GM19438 (cell line): ENCODE measurements at regions not wholly inside any gene's neighbourhood (a gene's known extent, or its start where the extent isn't known, plus 50 kb on each side); places are given as distances from the start of the nearest gene placed in this dataset.

Source experiments
- ATAC-seq: cut with Tn5 transposase; IDR thresholded peaks from one replicate; pipeline ENCODE4 v1.9.1; 2021; ENCODE audit warnings: low read depth; ENCODE audit not compliant: unreplicated experiment

DNA sequence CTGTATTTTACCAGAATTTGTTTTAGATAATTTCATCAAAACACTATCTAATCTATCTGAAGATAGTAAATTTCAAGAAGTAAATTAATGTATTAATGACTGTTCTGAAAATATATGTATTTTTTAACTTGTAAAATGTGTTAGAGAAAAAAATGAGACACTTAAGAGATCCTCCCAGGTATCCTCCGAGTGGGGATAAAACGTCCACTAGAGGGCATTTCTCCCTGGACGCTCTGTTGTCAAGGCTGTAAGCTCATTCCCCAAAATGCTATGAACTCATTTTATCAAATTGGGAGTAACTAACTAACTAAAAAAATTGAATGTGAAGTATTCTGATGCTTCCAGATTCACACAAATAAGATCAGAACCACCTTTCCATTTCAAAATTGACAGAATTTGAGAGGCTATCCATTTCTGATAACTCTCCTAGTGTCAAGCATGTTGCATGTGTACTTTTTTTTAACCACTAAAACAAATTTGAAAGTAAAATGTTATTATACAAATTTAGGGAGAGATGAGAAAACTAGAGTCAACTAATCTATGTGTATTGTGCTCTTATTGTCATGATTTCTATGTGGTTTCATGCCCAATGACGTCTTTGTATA is 337.3 kb upstream of the HS3ST1 start:
- ATAC-seq = peak; percentile 64

DNA sequence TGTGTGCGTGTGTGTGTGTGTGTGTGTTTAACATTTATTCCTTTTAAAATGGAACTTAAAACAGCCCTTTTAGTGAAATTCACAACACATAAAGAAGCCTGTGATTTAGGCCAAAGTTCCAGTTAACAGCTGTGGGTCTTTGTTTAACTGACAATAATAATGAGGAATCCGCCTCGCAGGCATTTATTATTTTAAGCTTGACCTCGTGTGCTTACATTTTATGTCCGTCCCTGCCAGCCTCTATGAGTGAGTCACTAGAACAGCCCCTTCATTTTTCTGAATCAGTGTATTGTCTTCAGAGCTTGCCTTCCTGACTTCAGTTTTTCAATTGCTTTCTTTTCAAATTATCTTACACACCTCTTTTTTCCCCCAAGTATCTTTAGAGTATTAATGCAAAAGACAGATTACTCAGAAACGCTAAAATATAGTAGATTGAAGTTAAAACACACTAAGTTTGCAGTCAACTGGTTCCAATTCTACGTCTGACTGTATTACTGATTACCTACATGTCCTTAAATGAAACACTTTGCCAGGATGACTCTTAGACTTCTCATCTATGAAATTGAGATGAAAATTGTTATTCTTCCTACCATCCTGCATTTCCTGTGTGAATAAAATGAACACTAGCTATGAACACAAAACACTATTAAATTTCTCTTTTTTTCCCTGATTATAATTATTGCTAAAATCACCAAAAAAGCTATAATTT is 319.6 kb upstream of the HS3ST1 start:
- no peak for ATAC-seq

DNA sequence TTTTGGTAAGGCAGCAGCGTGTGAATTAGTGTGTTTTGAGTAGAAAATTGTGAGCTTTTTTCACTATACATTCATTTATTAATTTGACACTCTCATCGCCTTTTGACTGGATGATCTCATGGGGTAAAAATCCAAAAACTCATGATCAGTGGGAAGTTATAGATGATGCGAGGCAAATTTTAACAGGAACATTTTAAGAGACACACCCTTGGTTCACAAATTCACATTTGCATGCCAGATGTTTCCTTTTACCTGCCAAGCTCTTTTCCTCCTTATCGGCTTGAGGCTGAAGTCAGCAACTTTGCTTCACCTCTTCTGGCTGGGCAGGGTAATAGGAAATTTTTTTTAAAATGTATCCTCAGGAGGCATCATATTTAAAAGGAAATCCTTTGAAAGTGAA is 318.0 kb upstream of the HS3ST1 start:
- ATAC-seq = no peak

DNA sequence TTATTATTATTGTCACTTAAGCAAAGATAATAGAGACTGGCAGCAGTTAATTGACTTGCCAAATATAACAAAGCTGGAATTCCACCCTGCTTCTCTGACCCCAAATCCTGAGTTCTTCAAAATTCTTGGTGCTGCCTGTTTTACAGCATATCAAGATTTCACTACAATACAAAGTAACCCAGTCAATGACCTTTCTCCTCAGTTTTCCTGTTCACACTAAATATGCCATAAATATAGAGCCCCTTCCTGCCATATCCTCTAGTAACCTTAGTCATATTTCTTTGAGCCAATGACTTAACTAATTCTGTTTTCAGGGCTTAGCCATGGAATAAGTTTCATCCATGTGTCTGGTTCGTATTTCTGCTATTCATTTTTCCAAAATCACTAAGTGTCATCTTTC is 315.3 kb upstream of the HS3ST1 start:
- ATAC-seq = no peak

DNA sequence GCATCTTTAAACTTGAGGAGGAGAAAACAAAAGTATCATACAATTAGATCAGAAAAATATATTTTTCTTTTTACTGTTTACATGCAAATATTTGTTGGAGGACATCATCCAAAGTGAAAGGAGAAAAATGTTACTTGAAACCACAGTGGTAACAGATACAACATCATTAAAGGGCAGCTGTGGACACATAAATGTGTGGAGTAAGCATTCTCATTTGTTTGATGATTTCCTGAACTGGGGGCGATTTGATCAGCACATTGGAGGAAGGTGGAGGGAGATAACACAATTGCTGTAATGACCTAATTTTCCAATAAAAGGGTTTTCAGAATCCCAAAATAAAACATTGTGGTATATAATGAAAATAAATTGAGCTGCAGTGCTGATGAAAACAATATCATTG is 314.5 kb upstream of the HS3ST1 start:
- ATAC-seq = no peak

DNA sequence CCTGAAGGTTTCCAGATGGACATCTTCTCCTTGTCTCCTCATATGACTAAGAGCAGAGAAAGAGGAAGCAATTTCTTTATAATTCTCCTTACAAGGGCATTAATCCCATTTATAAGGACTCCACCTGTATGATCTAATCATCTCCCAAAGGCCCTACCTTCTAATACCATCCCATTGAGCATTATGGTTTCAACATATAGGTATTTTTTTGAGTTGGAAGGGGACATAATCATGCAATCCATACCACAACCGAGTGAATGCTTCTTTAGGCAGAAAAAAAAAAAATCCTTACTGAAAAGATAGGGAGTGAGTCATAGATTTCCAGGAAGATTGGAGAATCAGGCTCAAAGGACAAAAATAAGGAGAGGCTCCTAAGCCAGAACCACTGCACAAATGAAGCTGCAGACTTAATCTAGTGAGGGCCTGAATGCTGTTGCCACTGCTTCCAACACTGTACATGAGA is 312.5 kb upstream of the HS3ST1 start:
- no peak for ATAC-seq

DNA sequence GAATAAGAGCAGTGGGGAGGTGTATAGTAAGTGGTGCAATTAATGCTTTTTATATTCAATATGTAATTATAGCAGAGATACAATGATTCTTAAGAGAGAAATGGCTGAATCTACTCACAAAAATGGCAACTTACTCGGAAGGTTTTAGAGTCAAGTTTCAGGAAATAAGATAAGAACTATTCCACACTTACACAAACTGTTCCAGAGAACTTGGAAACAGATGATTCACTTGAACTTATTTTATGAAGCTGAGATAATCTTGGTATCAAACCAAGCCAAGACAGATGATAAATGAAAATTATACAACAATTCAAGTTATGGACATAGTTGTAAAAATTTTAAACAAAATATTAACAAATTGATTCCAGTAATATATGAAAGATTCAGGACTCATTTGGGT is 311.3 kb upstream of the HS3ST1 start:
- ATAC-seq = no peak

DNA sequence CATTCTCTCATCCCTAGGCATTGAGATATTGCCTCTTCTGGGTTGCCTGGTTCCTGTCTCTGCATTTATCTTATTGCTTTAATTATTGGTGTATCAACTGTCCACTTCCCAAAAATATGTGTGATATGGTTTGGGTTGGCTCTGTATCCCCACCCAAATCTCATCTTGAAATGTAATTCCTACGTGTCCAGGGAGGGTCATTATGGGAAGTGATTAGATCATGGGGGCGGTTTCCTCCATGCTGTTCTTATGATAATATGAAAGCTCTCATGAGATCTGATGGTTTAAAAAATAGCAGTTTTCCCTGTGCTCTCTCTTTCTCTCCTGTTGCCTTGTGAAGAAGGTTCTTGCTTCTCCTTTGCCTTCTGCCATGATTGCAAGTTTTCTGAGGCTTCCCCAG is 308.3 kb upstream of the HS3ST1 start:
- no peak for ATAC-seq

DNA sequence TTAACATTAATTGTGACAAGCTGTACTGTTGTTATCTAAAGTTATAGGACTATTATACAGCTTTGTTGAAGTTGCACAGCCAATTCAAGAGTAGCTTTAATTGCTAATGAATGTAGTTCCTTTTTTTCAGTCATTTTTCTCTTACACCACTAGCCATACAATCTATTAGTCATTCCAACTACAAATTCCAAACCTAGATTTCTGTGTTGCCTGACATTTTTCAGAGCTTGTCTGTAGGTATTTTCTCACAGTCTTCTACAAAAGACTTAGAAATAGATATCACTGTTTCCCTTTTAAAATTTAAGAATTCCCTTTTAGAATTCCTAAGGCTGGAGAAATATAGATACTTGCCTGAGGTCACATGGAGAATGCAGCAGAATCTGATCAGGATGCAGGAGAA is 307.0 kb upstream of the HS3ST1 start:
- ATAC-seq = no peak

DNA sequence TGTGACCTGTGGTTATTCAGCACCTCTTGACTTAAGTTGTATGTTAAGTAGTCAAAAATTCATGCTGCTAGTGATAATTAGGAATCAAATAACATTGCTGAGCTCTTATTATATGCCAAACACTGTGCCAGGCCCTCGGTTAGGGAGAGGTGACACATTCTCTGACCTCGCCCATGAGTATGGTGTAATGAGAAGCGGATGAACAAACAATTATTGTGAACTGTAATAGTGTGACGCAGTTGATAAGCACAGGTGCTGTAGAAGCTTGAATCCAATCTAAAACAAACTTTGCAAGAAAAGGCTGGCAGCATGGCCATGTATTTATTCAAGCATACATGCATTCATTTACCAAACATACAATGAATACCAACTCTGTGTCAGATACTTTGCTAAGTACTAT is 303.5 kb upstream of the HS3ST1 start:
- no peak for ATAC-seq

DNA sequence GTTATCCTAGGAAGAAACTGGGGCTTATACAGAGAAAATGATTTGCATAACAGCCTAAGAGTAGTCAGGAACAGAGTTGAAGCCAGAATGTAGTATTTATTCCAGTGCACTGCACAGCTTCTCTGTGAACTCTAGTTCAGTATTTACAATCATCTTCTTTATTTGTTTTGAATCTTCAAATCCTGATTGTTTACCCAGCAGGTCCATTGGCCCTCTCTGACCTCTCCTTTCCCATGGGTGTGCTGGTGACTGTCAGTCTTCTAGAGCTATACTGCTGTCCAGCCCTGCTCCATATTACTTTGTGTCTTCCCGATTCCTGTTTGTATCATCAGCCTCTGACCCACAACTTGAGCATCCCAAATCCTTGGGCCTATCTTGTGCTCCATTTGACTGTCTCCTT is 301.9 kb upstream of the HS3ST1 start:
- ATAC-seq = no peak

DNA sequence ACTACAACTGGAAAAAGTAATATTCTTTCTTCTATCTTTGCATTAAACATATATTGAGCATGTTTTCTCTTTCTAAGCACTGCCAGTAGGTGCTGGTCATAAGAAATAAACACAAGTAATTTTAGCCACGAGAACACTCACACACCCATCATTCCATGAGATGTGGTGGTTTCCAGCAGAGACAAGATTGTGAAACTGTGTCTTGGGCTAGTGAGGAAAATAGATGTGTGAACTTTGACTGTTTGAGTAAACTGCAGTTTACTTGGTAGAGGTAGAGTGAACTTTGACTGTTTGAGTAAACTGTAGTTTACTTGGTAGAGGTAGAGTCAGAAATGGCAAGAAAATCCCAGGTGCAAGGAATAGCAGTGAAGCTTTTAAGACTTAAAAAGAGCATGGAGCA is 300.9 kb upstream of the HS3ST1 start:
- ATAC-seq = no peak

DNA sequence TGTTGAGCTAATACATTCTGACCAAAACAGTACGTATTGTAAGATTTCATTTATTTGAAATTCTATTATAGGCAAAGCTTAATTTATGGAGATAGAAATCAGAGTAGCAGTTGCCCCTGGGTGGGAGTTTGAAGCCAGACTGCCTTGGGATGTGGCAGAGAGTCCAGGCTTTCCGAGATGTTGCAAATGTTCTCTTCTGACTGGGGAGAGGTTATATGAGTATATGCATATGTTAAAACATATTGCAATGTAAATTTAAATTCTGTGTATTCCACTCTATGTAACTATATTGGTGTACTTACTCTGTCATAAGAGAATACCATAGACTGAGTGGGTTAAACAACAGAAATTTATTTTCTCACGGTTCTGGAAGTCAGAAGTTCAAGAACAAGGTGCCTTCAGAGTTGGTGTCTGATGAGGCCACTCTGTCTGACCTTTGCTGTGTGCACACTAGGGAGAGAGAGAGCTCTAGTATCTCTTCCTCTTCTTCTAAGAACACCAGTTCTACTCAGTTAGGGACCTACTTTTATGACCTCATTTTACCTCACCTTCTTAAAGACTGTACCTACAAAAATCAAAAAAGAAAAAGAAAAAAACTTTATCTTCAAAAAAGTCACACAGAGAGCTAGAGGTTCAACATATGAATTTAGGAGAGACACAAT is 299.3 kb upstream of the HS3ST1 start:
- no peak for ATAC-seq

DNA sequence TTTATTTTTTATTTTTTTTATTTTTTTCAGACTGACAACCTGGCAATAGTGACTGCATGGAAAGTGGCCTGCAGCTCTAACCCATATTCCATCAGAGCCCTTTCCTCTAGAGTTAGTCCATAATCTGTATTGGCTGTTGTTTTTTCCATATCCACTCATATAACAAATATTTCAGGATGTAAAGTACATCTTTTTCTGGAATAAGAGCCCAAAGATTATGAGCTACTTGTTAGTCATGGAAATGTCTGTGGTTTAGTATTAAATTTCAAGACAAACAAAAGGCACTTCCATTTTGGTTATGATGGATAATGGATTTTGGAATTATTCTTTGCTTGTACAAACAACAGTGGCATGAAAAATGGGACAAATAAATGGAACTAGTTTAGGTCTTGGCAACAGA is 296.0 kb upstream of the HS3ST1 start:
- no peak for ATAC-seq

DNA sequence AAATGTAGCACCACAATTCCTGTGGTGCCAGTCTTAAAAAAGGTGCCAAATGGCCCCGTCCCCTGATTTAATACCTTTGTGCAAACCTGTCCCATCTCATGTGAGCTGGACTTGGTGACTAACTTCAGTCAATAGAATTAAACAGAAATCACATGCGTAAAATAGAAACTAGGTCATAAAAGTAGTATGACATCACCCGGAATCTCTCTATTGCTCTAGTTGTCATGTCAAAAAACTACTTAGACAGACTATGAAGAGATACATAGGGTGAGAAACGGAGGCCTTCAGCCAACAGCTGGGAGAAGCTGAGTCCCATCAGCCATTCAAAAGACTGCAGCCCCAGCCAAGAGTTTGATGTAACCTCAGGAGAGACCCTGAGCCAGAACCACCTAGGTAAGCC is 293.5 kb upstream of the HS3ST1 start:
- no peak for ATAC-seq

DNA sequence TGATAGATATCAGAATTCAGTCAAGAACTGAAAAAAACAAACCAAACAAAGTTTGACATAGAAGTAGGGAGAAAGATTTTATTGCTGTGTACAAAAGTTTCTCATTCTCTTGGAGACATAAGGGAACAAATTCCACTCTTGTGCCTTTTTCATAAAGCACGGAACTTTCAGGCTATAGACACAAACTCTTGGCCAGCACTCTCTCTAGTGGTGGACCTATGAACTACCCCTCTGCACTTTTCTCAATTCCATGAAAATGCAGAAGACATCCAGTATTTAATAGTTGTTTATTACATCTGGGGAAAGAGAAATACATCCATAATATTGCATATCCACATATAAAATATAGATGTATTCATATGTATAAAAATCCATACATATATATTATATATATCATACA is 291.6 kb upstream of the HS3ST1 start:
- ATAC-seq = no peak

DNA sequence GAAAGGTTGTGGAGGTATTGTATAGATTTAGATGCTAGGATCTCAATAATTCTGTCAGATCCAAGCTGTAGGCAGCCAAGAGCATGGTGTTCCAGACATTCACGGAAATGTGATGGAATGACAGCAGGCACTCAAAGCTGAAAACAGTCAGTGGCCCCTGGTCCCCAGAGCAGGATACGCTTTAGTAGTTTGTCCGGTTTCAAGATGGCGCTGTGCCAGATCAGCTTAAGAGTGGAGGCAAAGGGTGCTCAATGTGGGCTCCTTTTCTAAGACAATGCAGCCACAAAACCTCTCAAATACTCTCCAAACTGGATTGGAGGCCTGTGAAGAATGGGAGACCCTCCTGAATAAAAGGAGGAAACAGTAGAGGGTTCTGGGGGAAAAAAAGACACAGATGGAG is 291.2 kb upstream of the HS3ST1 start:
- no peak for ATAC-seq

DNA sequence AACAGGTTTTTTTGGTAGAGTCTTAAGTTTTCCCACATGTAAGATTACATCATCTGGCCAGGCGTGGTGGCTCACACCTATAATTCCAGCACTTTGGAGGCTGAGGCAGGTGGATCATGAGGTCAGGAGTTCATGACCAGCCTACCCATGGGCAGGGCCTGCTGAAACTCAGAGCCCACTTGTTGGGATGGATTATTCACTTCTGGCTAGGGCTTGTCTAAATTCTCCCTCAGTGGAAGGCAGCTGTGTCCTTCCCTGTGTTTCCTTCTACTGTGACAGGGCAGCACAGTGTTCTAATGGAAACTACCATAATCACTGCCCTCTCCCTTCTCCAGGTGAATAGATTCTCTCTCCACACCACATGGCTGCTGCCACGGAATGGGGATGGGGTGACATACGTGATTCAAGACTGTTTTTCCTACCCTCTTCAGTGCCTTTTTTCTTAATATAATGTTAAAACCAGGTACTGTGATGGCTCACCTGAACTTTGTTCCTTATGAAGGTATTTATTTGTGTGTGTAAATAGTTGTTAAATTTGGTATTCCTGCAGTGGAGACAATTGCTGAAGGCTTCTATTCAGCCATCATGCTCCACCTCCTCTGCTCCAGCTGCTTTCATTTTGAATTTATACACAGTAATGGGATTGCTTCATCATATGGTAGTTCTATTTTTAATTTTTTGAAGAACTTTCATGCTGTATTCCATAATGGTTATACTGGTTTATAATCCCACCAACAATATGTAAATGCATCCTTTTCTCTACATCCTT is 287.2 kb upstream of the HS3ST1 start:
- ATAC-seq = no peak

DNA sequence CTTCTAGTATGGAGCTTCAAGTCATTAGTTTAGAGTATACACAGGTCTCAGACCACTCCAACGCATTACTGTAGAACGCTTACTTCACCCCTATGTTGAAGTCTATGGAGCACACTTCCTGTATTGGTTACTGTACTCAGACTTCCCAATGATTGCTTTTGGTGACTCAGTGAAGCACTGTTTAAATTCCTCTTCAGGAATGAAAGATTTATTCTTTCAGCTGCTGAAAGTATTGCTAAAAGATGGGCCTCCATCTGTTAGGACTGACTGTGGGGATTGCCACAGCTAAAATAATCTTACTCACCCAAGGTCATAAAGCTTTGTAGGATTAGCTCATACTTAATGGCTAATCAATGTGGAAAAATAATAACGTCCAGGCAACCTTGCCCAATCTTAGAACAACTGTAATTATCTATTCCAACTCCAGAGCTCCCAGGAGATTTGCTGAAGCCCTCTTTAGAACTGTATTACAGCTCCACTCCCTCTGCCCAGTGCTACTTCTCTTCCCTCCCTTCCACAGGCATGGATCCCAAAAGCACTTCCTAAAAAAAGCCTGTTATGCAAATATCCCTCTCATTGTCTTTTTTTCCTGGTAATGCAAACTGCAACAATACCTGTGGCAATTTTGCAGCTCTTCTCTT is 281.9 kb upstream of the HS3ST1 start:
- ATAC-seq = no peak

DNA sequence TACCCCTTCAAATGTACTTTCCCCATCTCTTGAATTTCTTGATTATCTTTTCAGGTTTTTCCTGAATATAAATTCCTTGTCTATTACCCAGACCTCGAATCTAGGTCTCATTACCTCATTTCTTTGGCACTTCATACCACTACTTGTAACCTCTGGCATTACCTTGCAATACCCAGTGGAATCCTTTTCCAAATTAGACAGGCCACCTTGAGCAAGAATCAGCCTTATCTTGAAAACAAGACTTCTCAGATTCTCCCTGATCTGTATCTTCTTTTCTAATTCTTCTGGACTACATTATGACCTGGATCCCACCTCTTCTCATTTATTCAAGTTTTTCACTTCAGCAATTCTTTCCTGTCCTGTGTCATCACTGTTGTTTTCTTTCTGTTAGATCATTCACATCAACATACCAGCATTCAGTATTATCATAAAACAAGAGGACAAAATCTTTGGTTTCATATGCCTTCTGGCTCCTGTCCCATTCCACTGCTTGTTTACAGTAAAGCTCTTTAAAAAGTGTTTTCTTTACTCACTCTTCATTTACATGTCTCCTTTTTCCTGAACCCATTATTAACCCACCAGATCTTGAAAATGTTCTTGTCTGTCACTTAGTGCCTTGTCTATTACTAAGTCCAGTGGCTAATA is 275.6 kb upstream of the HS3ST1 start:
- ATAC-seq = no peak
